ENCODE measurements at regions not wholly inside any gene's neighbourhood (a gene's known extent, or its start where the extent isn't known, plus 50 kb on each side); places are given as distances from the start of the nearest gene placed in this dataset.

DNA sequence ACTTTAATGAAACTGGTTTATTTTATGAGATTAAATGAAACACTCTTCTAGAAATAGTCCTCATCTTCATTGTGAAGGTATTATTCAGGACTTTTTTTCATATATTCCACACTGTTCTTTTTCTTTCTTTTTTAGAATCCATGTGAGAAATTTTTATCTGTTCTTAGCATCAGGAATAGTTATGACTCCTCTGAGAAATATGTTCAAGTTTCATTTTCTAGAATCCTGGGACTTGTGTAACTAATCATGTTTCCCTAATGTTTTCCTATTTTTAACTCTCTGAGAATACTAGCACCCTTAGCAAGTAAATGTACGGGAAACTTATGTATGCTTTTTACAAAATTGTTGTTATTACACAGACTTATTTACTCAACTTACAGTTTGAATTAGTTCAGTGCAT is 407.8 kb downstream of the CBLN4 start:
- Mint-ChIP-seq H3K27ac (ENCODE audit: unreplicated experiment) (no peak overlapping the region), H3K4me1 (ENCODE audit: unreplicated experiment) (no peaks in the 10 kb centered on the region), H3K36me3 (ENCODE audit: unreplicated experiment) (no peaks in the 10 kb centered on the region), H3K27me3 (ENCODE audit: unreplicated experiment) (no peaks in the 10 kb centered on the region), H3K4me3 (ENCODE audit: unreplicated experiment) (no peak overlapping the region), H3K9me3 (ENCODE audit: unreplicated experiment) (peaks cover 4% of the 10 kb centered on the region)
- TF ChIP-seq, protein P1, sequence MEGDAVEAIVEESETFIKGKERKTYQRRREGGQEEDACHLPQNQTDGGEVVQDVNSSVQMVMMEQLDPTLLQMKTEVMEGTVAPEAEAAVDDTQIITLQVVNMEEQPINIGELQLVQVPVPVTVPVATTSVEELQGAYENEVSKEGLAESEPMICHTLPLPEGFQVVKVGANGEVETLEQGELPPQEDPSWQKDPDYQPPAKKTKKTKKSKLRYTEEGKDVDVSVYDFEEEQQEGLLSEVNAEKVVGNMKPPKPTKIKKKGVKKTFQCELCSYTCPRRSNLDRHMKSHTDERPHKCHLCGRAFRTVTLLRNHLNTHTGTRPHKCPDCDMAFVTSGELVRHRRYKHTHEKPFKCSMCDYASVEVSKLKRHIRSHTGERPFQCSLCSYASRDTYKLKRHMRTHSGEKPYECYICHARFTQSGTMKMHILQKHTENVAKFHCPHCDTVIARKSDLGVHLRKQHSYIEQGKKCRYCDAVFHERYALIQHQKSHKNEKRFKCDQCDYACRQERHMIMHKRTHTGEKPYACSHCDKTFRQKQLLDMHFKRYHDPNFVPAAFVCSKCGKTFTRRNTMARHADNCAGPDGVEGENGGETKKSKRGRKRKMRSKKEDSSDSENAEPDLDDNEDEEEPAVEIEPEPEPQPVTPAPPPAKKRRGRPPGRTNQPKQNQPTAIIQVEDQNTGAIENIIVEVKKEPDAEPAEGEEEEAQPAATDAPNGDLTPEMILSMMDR (IDR thresholded peaks at IDR 0.05): no peak
- no peak for DNase-seq (ENCODE audit: extremely low spot score, unreplicated experiment)

DNA sequence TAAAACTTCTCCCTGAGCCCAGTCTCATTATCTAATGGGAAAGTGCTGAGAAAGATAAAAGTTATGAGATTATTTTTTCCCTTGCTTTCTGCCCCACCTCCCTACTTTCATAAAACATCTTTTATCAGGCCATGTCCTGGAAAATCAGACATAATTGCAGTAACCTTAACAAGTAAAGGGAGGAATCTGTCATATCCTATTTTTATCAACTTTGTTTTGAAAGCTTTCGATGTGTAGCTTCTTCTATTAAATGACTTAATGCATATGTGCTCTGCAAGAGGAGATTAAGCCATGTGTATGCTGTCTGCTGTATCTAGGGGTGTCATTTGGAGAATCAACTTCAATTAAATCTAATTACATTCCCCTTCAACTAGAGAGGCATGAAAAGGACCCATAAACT is 408.9 kb downstream of the CBLN4 start:
- Mint-ChIP-seq H3K4me3 (ENCODE audit: unreplicated experiment) (no peak overlapping the region), H3K27me3 (ENCODE audit: unreplicated experiment) (no peaks in the 10 kb centered on the region), H3K4me1 (ENCODE audit: unreplicated experiment) (no peaks in the 10 kb centered on the region), H3K27ac (ENCODE audit: unreplicated experiment) (no peak overlapping the region), H3K9me3 (ENCODE audit: unreplicated experiment) (peaks cover 4% of the 10 kb centered on the region), H3K36me3 (ENCODE audit: unreplicated experiment) (no peaks in the 10 kb centered on the region)
- TF ChIP-seq, protein P1 (IDR thresholded peaks at IDR 0.05): no peak
- no peak for DNase-seq (ENCODE audit: extremely low spot score, unreplicated experiment)

DNA sequence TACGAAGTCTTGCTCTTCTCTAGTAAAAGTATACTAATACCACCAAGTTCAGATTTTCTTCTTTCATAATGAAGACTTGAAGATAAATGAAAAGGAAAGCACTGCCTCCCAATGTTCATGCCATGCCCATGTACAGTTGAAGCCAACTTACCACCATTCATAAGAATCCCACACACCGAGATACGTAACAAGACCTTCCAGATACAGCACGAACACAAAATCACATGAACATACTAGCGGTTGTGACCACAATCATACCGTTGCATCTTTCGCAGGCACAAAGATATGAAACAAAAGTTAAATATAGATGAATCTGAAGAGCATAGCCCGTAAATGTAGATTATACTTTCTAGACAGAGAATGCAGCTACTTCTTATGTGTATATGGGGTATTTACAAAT is 412.5 kb downstream of the CBLN4 start:
- Mint-ChIP-seq H3K9me3 (ENCODE audit: unreplicated experiment) (peaks cover 4% of the 10 kb centered on the region), H3K36me3 (ENCODE audit: unreplicated experiment) (no peaks in the 10 kb centered on the region), H3K4me3 (ENCODE audit: unreplicated experiment) (no peak overlapping the region), H3K27ac (ENCODE audit: unreplicated experiment) (no peak overlapping the region), H3K27me3 (ENCODE audit: unreplicated experiment) (no peaks in the 10 kb centered on the region), H3K4me1 (ENCODE audit: unreplicated experiment) (no peaks in the 10 kb centered on the region)
- DNase-seq (ENCODE audit: extremely low spot score, unreplicated experiment): no peak
- TF ChIP-seq, protein P1 (IDR thresholded peaks at IDR 0.05): no peak

DNA sequence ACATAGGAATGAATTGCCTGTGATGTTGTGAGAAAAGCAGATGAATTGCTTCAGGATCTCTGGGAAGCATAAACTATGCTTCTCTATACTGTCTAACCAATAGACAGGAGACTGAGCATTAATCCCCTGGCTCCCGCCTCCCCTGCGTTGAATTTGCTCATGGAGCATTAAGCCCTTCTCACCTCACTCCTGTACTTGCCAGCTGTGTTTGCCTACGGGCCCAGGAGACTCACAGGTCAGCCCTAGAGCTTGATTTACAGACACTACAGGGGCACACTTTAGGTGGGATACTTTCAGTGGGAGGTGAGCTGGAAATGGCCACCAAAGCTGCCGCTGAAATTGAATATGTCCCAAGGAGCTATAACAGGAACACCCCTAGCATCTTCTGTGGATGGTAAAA is 418.7 kb downstream of the CBLN4 start:
- H3K36me3 Mint-ChIP-seq (ENCODE audit: unreplicated experiment): no peaks in the 10 kb centered on the region
- DNase-seq (ENCODE audit: extremely low spot score, unreplicated experiment): no peak
- H3K4me1 Mint-ChIP-seq (ENCODE audit: unreplicated experiment): no peaks in the 10 kb centered on the region
- TF ChIP-seq, protein P1 (IDR thresholded peaks at IDR 0.05): no peak
- H3K27ac Mint-ChIP-seq (ENCODE audit: unreplicated experiment): no peak overlapping the region
- H3K4me3 Mint-ChIP-seq (ENCODE audit: unreplicated experiment): no peak overlapping the region
- H3K9me3 Mint-ChIP-seq (ENCODE audit: unreplicated experiment): peaks cover 7% of the 10 kb centered on the region
- H3K27me3 Mint-ChIP-seq (ENCODE audit: unreplicated experiment): no peaks in the 10 kb centered on the region

DNA sequence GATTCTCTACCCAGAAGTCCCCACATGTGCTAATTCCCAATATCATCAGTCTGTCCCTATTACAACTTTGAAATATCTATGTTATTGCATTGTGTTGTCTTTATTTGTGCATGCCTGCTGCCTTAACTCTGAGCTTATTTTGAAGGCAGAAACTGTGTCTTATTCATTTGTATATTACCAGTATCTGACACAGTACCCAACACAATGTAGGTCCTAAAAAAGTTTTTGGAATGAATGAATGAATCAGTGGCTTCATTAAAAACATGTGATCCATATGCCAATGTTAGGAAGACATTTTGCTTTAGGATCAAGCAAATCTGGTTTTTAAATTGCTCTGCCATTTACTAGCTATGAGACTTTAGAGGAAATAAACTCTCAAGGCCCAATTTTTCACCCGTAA is 420.4 kb downstream of the CBLN4 start:
- Mint-ChIP-seq H3K36me3 (ENCODE audit: unreplicated experiment) (no peaks in the 10 kb centered on the region), H3K27me3 (ENCODE audit: unreplicated experiment) (no peaks in the 10 kb centered on the region)

More for the DNA sequence above, 420.4 kb downstream of the CBLN4 start:
- Mint-ChIP-seq H3K9me3 (ENCODE audit: unreplicated experiment) (peaks cover 7% of the 10 kb centered on the region), H3K4me1 (ENCODE audit: unreplicated experiment) (no peaks in the 10 kb centered on the region), H3K4me3 (ENCODE audit: unreplicated experiment) (no peak overlapping the region), H3K27ac (ENCODE audit: unreplicated experiment) (no peak overlapping the region)
- DNase-seq (ENCODE audit: extremely low spot score, unreplicated experiment): no peak
- TF ChIP-seq, protein P1 (IDR thresholded peaks at IDR 0.05): no peak
